Astrocyte (in vitro differentiated cells and primary cell): ENCODE measurements at regions not wholly inside any gene's neighbourhood (a gene's known extent, or its start where the extent isn't known, plus 50 kb on each side); places are given as distances from the start of the nearest gene placed in this dataset.

Experiments
- DNase-seq: peaks from one replicate; pipeline ENCODE4 v3.0.0-alpha.2; 2010; ENCODE audit warnings: low read depth
- FAIRE-seq: peaks from 2 replicates; lab custom pipeline; 2011; peaks lifted over from hg19 to GRCh38; lab: Jason Lieb, UNC
- H2AFZ ChIP-seq: 2 replicates; pipeline ENCODE4 v1.6.0; 2012; ENCODE audit warnings: low read depth, low read length, inconsistent platforms
- H3K27ac ChIP-seq: 2 replicates; pipeline ENCODE4 v1.5.1; 2011; ENCODE audit warnings: low read depth, low read length, inconsistent platforms
- H3K27me3 ChIP-seq: 2 replicates; pipeline ENCODE4 v1.6.0; 2011; ENCODE audit warnings: low read length, inconsistent platforms; ENCODE audit not compliant: insufficient read depth
- H3K36me3 ChIP-seq: 2 replicates; pipeline ENCODE4 v1.5.1; 2011; ENCODE audit warnings: low read length, inconsistent platforms; ENCODE audit not compliant: insufficient read depth
- H3K4me1 ChIP-seq: 2 replicates; pipeline ENCODE4 v1.5.1; 2011; ENCODE audit warnings: low read length, inconsistent platforms; ENCODE audit not compliant: insufficient read depth
- H3K4me2 ChIP-seq: 2 replicates; pipeline ENCODE4 v1.6.0; 2012; ENCODE audit warnings: low read length, inconsistent platforms
- H3K4me3 ChIP-seq: 2 replicates; pipeline ENCODE4 v1.5.1; 2011; ENCODE audit warnings: low read depth, mild to moderate bottlenecking, low read length, inconsistent platforms; ENCODE audit not compliant: insufficient read depth
- H3K79me2 ChIP-seq: 2 replicates; pipeline ENCODE4 v1.6.0; 2012; ENCODE audit warnings: mild to moderate bottlenecking, low read length, inconsistent platforms; ENCODE audit not compliant: insufficient read depth
- H3K9ac ChIP-seq: 2 replicates; pipeline ENCODE4 v1.6.0; 2012; ENCODE audit warnings: mild to moderate bottlenecking, low read length, inconsistent platforms
- H3K9me3 ChIP-seq: 2 replicates; pipeline ENCODE4 v1.5.1; 2012; ENCODE audit warnings: low read depth, mild to moderate bottlenecking, low read length, inconsistent platforms; ENCODE audit not compliant: insufficient read depth
- H4K20me1 ChIP-seq: 2 replicates; pipeline ENCODE4 v1.6.0; 2012; ENCODE audit warnings: low read length, inconsistent platforms; ENCODE audit not compliant: insufficient read depth
- H3K27ac Mint-ChIP-seq: one replicate; pipeline ENCODE4 v1.8.0; 2021; ENCODE audit warnings: mild to moderate bottlenecking, mixed read lengths; ENCODE audit not compliant: unreplicated experiment
- H3K27me3 Mint-ChIP-seq: one replicate; pipeline ENCODE4 v1.8.0; 2021; ENCODE audit warnings: low read depth, mixed read lengths; ENCODE audit not compliant: unreplicated experiment
- H3K36me3 Mint-ChIP-seq: one replicate; pipeline ENCODE4 v1.8.0; 2021; ENCODE audit warnings: low read depth, mixed read lengths; ENCODE audit not compliant: unreplicated experiment
- H3K4me1 Mint-ChIP-seq: one replicate; pipeline ENCODE4 v1.8.0; 2021; ENCODE audit warnings: low read depth, mixed read lengths; ENCODE audit not compliant: unreplicated experiment
- H3K4me3 Mint-ChIP-seq: one replicate; pipeline ENCODE4 v1.8.0; 2021; ENCODE audit warnings: mild to moderate bottlenecking, moderate library complexity, mixed read lengths; ENCODE audit not compliant: unreplicated experiment
- H3K9me3 Mint-ChIP-seq: one replicate; pipeline ENCODE4 v1.8.0; 2021; ENCODE audit warnings: mild to moderate bottlenecking, mixed read lengths; ENCODE audit not compliant: unreplicated experiment
- CTCF ChIP-seq: IDR thresholded peaks from 2 replicates; pipeline ENCODE4 v1.5.1; 2011; ENCODE audit warnings: low read depth, mild to moderate bottlenecking, inconsistent platforms, low read length, moderate library complexity; ENCODE audit not compliant: insufficient read depth
- EZH2 ChIP-seq: IDR thresholded peaks from 2 replicates; pipeline ENCODE4 v1.6.1; 2012; ENCODE audit warnings: mild to moderate bottlenecking, low read length, inconsistent platforms; ENCODE audit not compliant: insufficient read depth

GRCh38 chr5:29337030-29337429, 1856.5 kb upstream of the CDH6 start:
- DNase-seq (no peak), FAIRE-seq (no peak)
- no peaks in the 10 kb centered on the region for H3K27me3 ChIP-seq
- no peak overlapping the region for H2AFZ ChIP-seq
- Mint-ChIP-seq H3K4me1 (no peaks in the 10 kb centered on the region), H3K36me3 (no peaks in the 10 kb centered on the region), H3K4me3 (no peak overlapping the region), H3K27me3 (no peaks in the 10 kb centered on the region), H3K9me3 (no peaks in the 10 kb centered on the region), H3K27ac (no peak overlapping the region)
- H3K36me3 ChIP-seq = no peaks in the 10 kb centered on the region
- H4K20me1 ChIP-seq = no peaks in the 10 kb centered on the region
- no peak overlapping the region for H3K9ac ChIP-seq
- no peaks in the 10 kb centered on the region for H3K4me1 ChIP-seq
- no peak overlapping the region for H3K4me2 ChIP-seq
- TF ChIP-seq CTCF = no peak
- TF ChIP-seq EZH2 = no peak
- no peak overlapping the region for H3K27ac ChIP-seq
- peaks cover 3% of the 10 kb centered on the region for H3K9me3 ChIP-seq
- H3K79me2 ChIP-seq = no peaks in the 10 kb centered on the region
- H3K4me3 ChIP-seq = no peak overlapping the region

GRCh38 chr5:29321591-29321990, 1871.9 kb upstream of the CDH6 start:
- H3K9ac ChIP-seq = no peak overlapping the region
- no peaks in the 10 kb centered on the region for H3K79me2 ChIP-seq
- H3K9me3 ChIP-seq = no peaks in the 10 kb centered on the region
- H2AFZ ChIP-seq = no peak overlapping the region
- no peak overlapping the region for H3K27ac ChIP-seq
- Mint-ChIP-seq H3K27ac (no peak overlapping the region), H3K4me1 (no peaks in the 10 kb centered on the region), H3K4me3 (no peak overlapping the region), H3K27me3 (no peaks in the 10 kb centered on the region), H3K9me3 (no peaks in the 10 kb centered on the region), H3K36me3 (no peaks in the 10 kb centered on the region)
- H3K27me3 ChIP-seq = no peaks in the 10 kb centered on the region
- H3K4me1 ChIP-seq = no peaks in the 10 kb centered on the region
- no peaks in the 10 kb centered on the region for H3K36me3 ChIP-seq
- no peaks in the 10 kb centered on the region for H4K20me1 ChIP-seq
- TF ChIP-seq EZH2 = no peak
- TF ChIP-seq CTCF = no peak
- FAIRE-seq (no peak), DNase-seq (no peak)
- no peak overlapping the region for H3K4me2 ChIP-seq
- no peak overlapping the region for H3K4me3 ChIP-seq

DNA sequence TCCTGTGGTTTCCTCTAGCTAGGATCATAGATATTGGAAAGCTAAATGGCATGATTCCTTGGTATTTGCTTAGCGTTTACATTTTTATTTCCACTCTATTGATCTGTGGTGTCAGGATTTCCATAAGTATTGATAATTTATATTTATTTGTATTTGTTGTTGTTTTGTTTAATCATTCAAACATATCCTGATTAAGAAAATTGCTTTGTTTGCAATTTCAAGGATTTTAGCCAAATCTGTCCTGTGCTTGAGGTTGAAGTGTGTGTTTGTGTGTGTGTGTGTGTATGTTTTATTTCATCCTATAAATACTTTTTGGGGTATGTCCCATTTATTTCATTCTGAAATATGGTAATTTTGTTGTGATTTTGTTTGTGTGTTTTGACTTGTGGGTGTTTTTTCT, 1884.1 kb upstream of the CDH6 start:
- no peak overlapping the region for H3K4me2 ChIP-seq
- no peaks in the 10 kb centered on the region for H3K9me3 Mint-ChIP-seq
- no peaks in the 10 kb centered on the region for H4K20me1 ChIP-seq
- TF ChIP-seq CTCF = no peak
- no peak for TF ChIP-seq EZH2
- H3K4me3 Mint-ChIP-seq = no peak overlapping the region
- H3K27ac Mint-ChIP-seq = no peak overlapping the region
- no peaks in the 10 kb centered on the region for H3K36me3 ChIP-seq
- no peak overlapping the region for H2AFZ ChIP-seq
- no peaks in the 10 kb centered on the region for H3K79me2 ChIP-seq
- DNase-seq = no peak
- H3K27me3 Mint-ChIP-seq = no peaks in the 10 kb centered on the region
- H3K9ac ChIP-seq = no peak overlapping the region
- H3K4me1 Mint-ChIP-seq = no peaks in the 10 kb centered on the region
- H3K9me3 ChIP-seq = no peaks in the 10 kb centered on the region
- no peak overlapping the region for H3K27ac ChIP-seq
- no peaks in the 10 kb centered on the region for H3K36me3 Mint-ChIP-seq
- no peaks in the 10 kb centered on the region for H3K4me1 ChIP-seq
- no peak for FAIRE-seq
- H3K27me3 ChIP-seq = no peaks in the 10 kb centered on the region
- no peak overlapping the region for H3K4me3 ChIP-seq
